Posterior vena cava (tissue), 2 donors: ENCODE measurements at regions not wholly inside any gene's neighbourhood (a gene's known extent, or its start where the extent isn't known, plus 50 kb on each side); places are given as distances from the start of the nearest gene placed in this dataset.

Experiments used
- DNase-seq: peaks from one replicate; pipeline ENCODE4 v3.0.0-alpha.2; 2020; ENCODE audit warnings: low spot score
- intact Hi-C, 2 donors: fragments of 100-400 bp; cut with DNase I; formaldehyde crosslinking; loops; one replicate each; pipeline versions ENCODE4 v1.14.1 to v1.14.2; 2022 to 2023
- donor health status: DM: yes; HTN: yes; CAD: no.
- donor health status: DM: yes; HTN: yes; CAD: no.

DNA sequence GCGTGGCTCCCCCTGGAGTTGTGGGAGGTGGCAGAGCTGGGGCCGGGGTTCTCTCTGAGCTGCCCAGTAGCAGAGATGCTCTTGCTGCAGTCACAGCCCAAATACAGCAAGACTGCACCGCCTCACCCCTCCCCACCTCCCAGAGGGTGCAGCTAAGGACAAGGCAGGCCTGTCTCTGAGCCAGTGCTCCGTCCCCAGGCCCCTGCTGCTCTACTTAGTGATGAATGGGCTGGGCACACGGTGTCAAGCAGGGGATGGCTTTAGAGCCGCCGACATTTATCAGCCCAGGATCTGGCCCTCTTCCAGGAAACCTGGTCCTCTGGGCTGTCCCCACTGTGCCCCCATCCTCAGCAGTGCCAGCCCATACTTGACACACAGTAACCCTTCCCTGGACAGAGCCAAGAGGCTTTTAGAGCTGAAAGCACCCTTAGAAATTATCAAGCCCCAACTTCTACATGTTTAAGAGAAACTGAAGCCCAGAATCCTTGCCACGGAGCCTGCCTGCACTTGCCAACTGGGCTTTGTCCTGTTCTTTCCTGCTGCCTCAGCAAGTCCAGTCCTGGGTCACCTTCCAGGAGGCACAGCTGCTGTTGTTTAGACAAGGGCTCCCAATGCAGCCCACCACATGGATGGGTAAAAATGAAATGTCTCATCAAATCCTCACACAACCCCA is 137.1 kb upstream of the UNC5B start:
- intact Hi-C loops, result no loop called here
- DNase-seq, result peak; percentile 64

DNA sequence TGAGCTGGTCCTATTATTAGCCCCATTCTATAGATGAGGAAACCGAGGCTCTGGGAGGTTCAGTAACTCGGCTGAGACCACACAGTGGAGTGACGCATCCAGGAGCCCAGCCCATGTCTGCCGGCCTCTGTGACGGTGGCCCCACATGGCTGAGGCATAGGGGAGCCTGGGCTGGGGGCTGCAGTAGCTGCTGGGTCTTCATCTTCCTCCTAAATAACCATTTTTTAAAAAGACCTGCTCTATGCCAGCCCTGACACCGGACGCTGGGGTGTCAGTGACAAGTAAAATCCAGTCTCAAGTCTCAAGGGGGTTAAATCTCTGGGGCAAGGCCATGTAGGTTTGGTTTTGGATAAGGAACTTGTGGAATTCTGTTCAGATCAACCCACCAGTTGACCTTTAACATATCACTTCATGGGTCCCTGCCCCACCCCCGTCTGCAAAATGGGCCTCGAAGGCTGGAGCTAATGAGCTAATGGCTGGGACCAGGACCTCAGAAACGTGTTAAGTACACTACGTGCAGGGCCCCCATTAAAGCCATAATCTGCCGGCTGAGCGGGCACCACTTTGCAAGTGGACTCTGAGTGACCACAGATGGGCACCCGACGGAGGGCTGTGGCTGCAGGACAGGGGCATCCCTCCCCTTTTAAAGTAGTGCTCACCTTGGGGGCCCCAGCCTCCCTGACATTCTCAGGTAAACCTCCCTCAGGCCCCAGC is 136.5 kb upstream of the UNC5B start:
- DNase-seq, result peak; percentile 38
- intact Hi-C loops, result no loop called here

DNA sequence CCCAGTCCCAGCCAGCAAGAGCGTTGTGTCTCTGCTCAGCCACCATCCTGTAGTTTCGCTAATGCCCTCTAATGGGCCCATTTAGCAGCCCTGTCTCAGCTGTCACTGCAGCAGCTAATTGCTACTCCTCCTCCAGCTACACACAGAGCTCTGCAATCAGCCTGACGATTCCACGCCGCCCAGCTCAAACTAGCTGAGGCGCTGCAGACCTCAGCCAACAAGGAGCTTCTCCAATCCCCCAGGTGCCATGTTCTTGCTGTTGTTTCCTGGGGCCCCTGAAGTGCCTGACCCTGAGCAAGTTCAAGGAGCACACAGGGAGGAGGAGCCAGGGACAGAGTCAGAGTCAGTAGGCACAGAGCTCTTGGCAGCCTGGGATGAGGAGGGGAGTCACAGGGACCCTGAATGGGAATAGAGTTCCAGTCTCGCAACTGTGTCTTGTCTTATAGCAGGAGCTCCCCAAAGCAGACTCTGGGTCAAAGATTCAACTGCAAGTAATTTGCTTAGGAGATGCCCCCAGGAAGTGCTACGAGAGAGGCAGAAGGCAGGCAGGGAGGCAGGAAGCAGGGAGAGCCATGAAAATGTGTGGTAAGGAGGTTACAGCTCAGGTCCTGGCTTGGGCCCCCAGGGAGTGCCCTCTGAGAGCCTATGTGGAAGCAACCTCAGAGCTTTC is 135.8 kb upstream of the UNC5B start:
- intact Hi-C loops, result no loop called here
- DNase-seq, result peak; percentile 58

DNA sequence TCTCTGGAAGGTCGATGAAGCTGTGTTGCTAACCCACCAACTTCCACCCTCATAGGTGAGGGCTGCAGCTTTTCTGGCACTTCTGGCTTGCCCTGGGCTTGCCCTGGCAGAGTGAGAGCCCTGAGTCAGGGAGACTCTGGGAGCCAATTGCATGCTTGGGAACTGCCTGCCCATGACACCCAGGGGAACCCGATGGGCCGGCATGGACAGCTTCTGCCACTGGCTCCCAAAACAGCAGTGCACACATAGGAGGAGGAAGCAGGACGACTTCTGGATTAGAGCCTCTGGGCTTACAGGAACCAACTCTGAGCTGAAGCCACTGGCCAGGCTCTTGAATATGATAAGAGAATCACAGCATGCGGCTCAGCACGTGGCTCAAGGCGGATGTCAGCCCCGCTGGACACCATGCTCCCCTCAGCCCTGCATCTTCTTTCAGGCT is 135.2 kb upstream of the UNC5B start:
- DNase-seq, result peak; percentile 71
- intact Hi-C loops, result no loop called here

DNA sequence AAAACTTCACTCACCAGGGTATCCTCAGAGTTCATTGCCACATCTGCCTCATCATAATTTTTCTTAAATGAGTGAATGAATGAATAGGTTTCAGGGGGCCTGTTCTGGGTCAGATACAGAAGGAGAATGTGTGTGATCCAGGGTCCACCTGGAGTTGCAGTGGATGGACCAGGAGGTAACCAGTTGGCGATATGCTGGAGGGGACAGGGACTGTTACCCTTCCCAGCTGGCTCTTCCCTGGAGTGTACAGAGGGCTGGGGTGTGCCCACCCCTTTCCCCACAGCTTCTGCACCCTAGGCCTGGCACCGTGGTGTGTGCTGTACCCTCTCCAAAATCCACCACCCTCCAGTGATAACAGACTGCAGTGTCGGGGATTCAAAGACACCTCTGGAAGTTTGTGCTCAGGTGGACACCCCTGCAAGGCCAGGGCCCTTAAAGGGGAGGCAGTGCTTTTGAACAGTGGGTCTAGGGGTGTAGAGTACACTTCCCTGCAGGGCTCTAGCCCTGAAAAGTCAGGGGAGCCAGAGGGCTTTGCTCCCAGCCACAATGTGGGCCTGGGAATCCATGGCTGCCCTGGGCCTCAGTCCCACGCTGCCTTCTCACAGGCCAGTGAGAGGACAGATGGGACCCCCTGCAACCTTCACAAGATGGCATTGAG is 134.4 kb upstream of the UNC5B start:
- DNase-seq, result peak; percentile 34
- intact Hi-C loops, result no loop called here

DNA sequence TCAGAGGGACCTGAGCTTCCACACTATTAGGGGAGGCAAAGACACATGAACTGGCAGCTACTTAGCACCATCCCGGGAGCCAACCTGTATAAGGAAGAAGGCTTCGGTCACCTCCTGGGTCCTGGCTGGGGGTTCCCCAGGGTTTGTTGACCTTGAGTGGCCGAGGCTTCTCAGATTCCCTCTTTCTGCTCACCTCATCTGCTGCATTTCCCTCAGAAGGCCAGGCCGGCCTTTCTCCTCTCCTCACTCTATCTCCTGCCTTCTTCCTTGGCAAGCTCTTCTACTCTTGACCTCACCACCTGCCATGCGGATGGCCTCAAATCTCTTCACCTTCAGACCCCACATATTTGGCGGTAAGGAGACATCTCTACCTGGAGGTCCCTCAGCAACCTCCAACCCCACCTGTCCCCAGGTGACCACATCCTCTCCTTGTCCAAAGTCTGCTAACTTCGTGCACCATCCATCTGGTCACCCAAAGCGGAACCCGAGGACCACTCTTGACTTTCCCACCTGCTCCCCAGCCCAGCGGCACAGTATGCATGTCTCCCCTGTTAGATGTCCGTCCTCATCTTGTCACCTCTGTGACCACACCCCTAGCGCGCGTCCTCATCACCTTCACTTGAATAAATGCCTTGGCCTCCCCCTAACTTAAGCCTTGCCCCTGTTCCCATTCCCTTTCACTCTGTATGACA is 133.8 kb upstream of the UNC5B start:
- peak; percentile 46 for DNase-seq
- intact Hi-C loops, result no loop called here

DNA sequence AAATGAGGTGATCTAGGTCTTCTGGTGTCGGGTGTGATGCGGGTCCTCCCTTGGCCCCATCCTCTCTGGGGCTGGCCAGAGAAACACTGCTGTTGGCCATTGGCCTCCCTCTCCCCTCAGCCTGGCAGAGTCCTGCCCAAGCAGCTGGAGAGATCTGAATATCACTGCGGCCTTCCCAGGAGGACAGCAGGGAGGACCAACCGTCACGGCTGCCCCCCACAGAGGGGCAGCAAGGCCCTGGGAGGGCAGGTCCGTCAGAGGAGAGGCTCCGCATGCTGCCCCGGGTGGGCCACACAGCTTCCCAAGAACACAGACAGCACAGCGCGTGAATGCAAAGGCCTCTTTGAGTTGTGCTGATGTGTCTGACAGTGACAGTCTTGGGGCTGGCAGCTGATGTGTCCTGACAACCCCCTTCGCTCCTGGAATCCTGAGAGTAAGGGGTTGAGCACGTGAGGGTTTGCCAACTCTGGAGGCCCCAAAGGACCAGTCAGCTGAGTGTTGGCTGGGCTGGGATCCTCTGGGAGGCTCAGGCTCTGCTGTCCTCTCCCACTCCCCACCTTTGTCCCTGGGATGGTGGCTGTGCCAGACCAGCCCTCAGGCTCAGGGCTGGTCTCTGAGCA is 132.5 kb upstream of the UNC5B start:
- intact Hi-C loops, result no loop called here
- DNase-seq, result peak; percentile 36

DNA sequence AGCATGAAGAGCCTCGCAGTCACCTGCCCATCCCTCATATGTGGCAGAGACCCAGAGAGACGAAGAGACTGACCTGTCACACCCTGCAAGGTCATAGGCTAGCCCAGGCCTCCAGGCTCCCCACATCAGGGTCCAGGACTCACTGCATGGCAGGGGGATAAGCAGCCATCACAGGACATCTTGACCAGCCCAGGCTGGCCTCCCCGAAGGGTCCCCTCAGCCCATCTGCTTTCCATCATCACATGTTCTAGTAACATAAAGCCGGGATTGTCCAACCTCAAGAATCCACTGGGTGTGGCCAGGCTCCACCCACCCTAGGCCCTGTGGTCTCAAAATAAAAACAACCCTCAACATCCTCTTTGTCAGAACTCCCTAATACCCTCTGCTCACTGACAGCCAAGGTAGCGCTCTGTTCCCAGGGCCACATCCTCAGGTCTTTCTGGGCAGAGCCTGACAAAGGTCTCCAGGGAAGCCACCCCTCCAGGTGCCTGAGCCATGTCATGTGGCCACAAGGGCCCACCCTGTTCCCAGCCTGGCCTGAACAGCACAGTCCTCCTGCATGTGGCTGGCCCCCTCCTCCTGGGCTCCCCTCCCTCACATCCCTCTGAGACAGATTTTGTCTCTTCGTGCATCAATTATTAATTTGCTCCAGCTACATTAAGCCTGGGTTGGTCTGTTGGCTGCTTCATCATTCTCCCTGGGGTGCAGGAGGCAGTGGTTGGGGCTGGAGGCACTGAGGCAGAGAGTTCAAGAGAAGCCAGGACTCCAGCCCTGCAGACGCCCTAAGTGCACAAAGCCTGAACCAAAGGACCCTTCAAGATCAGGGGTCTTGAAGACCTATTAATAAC is 131.8 kb upstream of the UNC5B start:
- peak; percentile 77 for DNase-seq

DNA sequence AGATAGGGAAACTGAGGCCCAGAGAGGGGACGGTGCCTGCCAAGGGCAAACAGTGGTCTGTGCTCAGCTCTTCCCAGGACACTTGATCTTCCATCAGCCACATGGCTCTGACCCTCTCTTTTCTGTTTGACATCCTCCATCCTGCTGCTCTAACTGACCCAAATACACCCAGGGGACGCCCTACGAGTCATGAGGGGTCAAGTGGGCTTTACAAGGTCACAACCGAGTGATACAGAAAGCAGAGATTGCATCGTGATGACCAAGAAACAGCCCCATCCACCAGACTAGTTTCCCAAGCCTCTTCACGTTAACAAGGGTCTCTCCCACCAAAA is 131.2 kb upstream of the UNC5B start:
- intact Hi-C loops, result no loop called here
- DNase-seq, result no peak

More for the DNA sequence above, 131.8 kb upstream of the UNC5B start:
- intact Hi-C loops, result no loop called here

DNA sequence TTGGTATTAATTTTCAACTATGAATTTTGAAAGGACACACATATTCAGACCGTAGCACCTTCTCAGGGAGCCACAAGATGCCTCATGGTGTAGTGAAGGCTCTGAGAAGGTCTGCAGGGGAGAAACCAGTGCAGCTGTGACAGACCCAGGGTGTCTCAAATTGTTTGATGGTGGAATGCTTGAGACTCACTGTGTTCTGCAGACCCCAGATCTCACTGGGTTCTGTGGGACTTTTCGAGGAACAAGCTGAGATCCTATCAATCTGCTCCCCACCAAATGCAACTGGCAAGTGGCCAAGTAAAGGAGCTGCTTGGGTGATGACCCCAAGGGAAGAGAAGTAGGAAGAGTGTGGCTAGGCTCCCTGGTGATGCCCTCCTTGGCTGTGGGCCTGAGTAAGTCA is 130.5 kb upstream of the UNC5B start:
- peak; percentile 10 for DNase-seq

DNA sequence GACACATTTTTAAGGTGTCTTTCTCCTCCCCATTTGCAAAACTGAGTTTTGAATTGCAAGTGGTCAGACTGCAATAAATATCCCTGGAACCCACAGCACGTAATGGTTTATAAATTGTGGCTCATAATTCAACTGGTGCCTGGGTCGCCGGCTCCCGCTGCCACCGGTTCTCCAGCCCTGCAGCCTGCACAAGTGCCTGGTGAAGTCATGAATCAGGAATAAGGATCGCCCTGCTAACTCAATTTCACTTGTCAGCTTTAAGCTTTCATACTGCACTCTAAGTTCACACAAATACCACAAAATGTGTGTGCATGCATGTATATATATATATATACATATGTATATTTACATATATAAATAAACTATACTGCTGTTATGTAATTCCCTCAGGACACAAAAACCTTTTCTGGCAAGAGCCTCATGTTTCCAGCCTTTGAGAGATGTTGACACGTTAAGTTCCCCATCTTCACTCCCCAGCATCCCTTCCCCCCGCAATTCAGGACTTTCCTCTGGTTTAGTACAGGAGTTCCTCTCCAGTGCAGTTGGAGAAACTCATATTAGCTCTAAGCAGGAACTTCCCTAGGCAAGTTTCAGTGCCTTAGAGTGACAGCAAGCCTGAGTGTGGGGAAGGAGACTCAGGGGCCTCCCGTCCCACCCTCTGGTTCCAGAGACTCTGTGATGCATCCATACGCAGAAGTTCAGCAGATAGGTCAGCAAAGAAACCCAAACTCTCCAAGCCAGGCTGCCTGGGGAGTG is 129.2 kb upstream of the UNC5B start:
- intact Hi-C loops, result no loop called here
- DNase-seq, result peak; percentile 44

More for the DNA sequence above, 130.5 kb upstream of the UNC5B start:
- intact Hi-C loops, result no loop called here

DNA sequence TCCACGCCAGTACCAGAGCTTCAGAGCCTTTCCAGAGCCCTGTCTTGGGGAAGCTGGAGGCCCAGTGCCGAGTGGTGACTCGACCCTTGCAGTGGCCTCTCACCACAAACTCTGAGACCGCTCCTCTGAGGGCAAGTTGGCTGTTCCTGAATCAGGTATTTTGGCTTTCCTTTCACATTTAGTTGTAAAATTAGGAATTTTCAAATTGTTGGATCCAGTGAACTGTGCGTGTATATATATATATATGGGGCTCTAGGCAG is 128.7 kb upstream of the UNC5B start:
- intact Hi-C loops, result no loop called here
- DNase-seq, result peak; percentile 20

DNA sequence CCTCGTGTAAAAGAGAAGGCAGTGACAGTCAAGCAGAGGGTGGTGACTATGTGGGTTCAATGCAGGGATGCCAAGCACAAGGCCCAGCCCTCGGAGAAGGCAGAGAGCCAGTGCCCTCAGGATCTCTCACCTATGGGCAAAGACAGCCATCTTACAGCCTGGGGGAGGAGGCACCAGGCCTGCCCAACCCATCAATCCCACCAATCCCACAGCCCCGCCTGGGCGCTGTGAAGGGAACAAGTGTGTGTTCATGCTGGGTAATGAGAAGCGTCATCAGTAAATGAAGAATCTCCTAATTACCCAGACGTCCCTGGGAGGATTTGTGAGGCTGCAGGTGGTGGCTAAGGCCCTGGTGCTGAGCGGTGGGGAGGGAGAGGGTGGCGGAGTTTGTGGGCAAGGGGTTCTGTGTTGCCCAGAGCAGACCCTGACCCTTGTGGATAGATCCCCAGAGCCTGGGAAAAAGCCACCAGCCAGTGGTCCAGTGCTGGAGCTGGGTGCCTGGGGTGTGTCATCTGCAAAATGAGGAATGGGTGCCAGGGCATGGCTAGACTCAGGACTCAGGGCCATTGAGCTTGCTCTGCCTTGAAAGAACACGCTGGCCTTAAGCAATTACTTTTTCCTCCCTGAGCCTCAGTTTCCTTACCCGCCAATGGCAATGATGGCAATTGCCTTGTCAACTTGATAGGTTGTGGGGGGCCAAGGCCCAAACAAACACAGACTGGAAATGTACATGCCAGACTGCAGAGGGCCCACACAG is 128.1 kb upstream of the UNC5B start:
- intact Hi-C loops, result no loop called here
- peak; percentile 50 for DNase-seq

DNA sequence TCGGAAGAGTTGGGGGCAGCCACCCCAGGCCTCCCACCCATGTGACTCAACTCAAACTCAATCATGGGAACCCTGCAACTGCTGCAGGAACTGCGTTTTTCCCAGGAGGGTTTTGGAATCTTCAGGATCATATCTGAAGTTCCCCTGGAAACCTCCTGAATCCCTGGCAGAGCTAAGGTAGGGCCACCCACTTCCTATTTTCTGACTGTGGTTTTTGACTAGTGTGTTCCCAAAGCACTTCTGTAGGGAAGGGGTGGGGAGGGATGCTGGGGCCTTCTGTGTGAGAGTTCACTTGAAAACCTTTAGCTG is 127.6 kb upstream of the UNC5B start:
- intact Hi-C loops, result no loop called here
- DNase-seq, result peak; percentile 24

DNA sequence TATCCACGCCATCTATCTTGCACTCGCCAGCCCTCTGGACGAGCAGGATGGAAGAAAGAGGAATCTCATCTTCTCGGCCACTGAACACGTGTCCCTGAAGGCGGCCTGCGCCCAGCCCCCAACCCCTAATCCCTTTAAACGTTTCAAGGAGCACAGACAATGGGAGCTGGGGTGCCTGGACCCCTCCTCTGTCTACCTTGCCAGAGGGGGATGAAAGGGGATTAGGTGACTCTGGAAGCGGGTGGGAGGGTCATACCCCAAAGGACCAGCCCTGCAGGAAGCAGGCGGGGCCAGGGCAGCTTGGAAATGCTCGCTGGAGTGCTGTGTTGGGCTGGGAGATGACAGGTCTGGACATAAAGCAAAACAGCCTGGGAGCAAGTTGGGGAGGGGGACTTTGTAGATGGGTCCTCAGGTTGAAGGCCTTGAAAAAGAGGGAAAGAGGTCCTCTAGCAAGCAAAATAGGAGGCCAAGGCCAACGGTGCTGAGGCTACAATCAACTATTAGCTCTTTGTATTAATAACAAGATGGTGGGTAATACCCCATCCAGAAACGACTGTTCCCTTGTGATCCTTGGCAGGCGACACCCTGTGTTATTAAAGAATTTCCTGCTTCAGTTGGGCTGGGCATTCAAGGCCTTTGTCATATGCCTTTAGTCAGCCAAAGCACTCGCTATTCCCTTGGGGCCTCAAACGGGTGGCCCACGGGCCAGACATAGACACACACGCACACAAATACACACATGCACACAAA is 126.5 kb upstream of the UNC5B start:
- intact Hi-C loops, result no loop called here
- DNase-seq, result no peak

DNA sequence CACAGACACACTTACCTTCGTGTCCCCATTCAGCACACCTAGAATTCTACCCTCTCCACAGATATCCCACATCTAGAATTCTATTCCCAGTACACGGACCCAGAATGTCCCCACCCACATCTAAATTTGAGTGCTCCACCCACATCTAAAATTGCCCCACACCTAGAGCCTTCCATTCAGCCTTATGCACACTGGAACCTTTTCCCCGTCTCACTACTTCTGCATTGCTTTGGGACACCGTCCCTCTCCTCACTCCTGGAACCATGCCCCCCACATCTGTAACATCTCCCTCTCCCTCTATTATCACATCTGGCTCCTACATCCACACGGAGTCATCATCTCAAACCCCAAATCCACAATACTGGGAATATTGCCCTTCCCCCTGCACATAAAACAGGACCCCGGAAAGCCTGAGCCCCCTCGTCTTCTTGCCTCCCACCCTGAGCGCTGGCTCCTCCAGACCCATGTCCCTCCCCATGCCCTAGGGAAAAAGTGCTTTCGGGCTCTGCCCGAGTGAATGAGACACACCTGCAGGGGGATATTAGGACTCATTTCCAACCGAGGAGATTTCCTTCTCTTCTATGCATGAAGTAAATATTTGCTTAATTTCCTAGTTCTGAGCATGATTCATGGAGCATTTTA is 125.8 kb upstream of the UNC5B start:
- intact Hi-C loops, result no loop called here
- no peak for DNase-seq
